IMR-90 (cell line): ENCODE measurements at regions not wholly inside any gene's neighbourhood (a gene's known extent, or its start where the extent isn't known, plus 50 kb on each side); places are given as distances from the start of the nearest gene placed in this dataset.

ENCODE experiments used
- ATAC-seq: fragments of 200-7000 bp; cut with Tn5 transposase; 2 replicates; pipeline ENCODE4 v1.9.1; 2020; ENCODE audit warnings: low read depth, mild to moderate bottlenecking, moderate library complexity
- BruUV-seq: library from RNA; stranded (reverse); fragments of 400-500 nt; replicated peaks from 2 replicates; lab custom pipeline; 2021; lab: Mats Ljungman, UMichigan
- CTCF ChIA-PET: fragments of 300-600 bp; formaldehyde crosslinking; extraction: SDS; loops from one replicate; lab custom pipeline; 2021; ENCODE audit warnings: antibody characterized with exemption; lab: Yijun Ruan, JAX
- POLR2A ChIA-PET: fragments of 300-600 bp; sonication (Branson Sonifier 250); formaldehyde crosslinking; loops from one replicate; lab custom pipeline; 2022; ENCODE audit warnings: antibody characterized with exemption; ENCODE audit not compliant: unreplicated experiment; lab: Charles Lee
- DNase-seq: peaks from one replicate; pipeline ENCODE4 v3.0.0; 2013
- H2AFZ ChIP-seq: replicated peaks from 2 replicates; pipeline ENCODE3; 2013; ENCODE audit warnings: low read length, mild to moderate bottlenecking; ENCODE audit not compliant: poor library complexity
- H2AK5ac ChIP-seq: 2 replicates; pipeline ENCODE4 v1.6.1; 2013; ENCODE audit warnings: low read depth, low read length, inconsistent platforms
- H2AK9ac ChIP-seq: replicated peaks from 2 replicates; pipeline ENCODE3; 2013; ENCODE audit warnings: mild to moderate bottlenecking, low read depth, low read length, moderate library complexity; ENCODE audit not compliant: poor library complexity
- H2BK120ac ChIP-seq: 2 replicates; pipeline ENCODE4 v1.6.1; 2013; ENCODE audit warnings: low read depth, low read length, inconsistent platforms
- H2BK15ac ChIP-seq: 3 replicates; pipeline ENCODE4 v1.6.1; 2013; ENCODE audit warnings: low read depth, low read length, inconsistent platforms
- H2BK20ac ChIP-seq: 2 replicates; pipeline ENCODE4 v1.6.1; 2013; ENCODE audit warnings: low read depth, mild to moderate bottlenecking, inconsistent platforms, low read length, moderate library complexity
- H2BK5ac ChIP-seq: 2 replicates; pipeline ENCODE4 v1.6.1; 2013; ENCODE audit warnings: mild to moderate bottlenecking, low read depth, low read length, inconsistent platforms; ENCODE audit not compliant: poor library complexity, severe bottlenecking
- H3K14ac ChIP-seq: replicated peaks from 2 replicates; pipeline ENCODE4 v1.6.1; 2013; ENCODE audit warnings: low read depth, low read length, inconsistent platforms
- H3K18ac ChIP-seq: 2 replicates; pipeline ENCODE4 v1.6.1; 2013; ENCODE audit warnings: low read depth, low read length, control low read depth
- H3K23ac ChIP-seq: 2 replicates; pipeline ENCODE4 v1.6.1; 2013; ENCODE audit warnings: low read depth, low read length, inconsistent platforms
- H3K27ac ChIP-seq: 2 replicates; pipeline ENCODE4 v1.5.1; 2013; ENCODE audit warnings: mild to moderate bottlenecking, control low read depth, low read length; ENCODE audit not compliant: insufficient read depth
- H3K27me3 ChIP-seq: 2 replicates; pipeline ENCODE4 v1.6.1; 2013; ENCODE audit warnings: low read length; ENCODE audit not compliant: control insufficient read depth, insufficient read depth
- H3K36me3 ChIP-seq: 2 replicates; pipeline ENCODE4 v1.6.1; 2013; ENCODE audit warnings: low read length, mixed read lengths; ENCODE audit not compliant: control insufficient read depth, insufficient read depth
- H3K4ac ChIP-seq: 2 replicates; pipeline ENCODE4 v1.6.1; 2013; ENCODE audit warnings: low read depth, low read length, inconsistent platforms
- H3K4me1 ChIP-seq: 2 replicates; pipeline ENCODE4 v1.6.1; 2013; ENCODE audit warnings: low read length, mixed read lengths; ENCODE audit not compliant: control insufficient read depth, insufficient read depth
- H3K4me2 ChIP-seq: 2 replicates; pipeline ENCODE4 v1.6.1; 2013; ENCODE audit warnings: low read depth, mild to moderate bottlenecking, control low read depth, low read length, moderate library complexity
- H3K4me3 ChIP-seq: 2 replicates; pipeline ENCODE4 v1.5.1; 2013; ENCODE audit warnings: low read depth, mild to moderate bottlenecking, control low read depth, low read length, moderate library complexity; ENCODE audit not compliant: insufficient read depth
- H3K56ac ChIP-seq: 2 replicates; pipeline ENCODE4 v1.6.1; 2013; ENCODE audit warnings: low read length, inconsistent platforms; ENCODE audit not compliant: insufficient read depth; ENCODE audit errors: extremely low read depth
- H3K79me1 ChIP-seq, 2 experiments: 2 replicates each; pipeline ENCODE4 v1.6.1; 2013; ENCODE audit warnings: low read length in 2 of 2, inconsistent platforms in 1 of 2, low read depth in 1 of 2
- H3K9ac ChIP-seq: 2 replicates; pipeline ENCODE4 v1.6.1; 2013; ENCODE audit warnings: low read depth, low read length, control low read depth
- H3K9me1 ChIP-seq: 2 replicates; pipeline ENCODE4 v1.6.1; 2013; ENCODE audit warnings: low read length, inconsistent platforms; ENCODE audit not compliant: insufficient read depth
- H3K9me3 ChIP-seq: 2 replicates; pipeline ENCODE4 v1.6.1; 2013; ENCODE audit warnings: low read length; ENCODE audit not compliant: control insufficient read depth, insufficient read depth
- H4K20me1 ChIP-seq: 2 replicates; pipeline ENCODE4 v1.6.1; 2013; ENCODE audit warnings: low read length, inconsistent platforms; ENCODE audit not compliant: insufficient read depth
- H4K5ac ChIP-seq: 2 replicates; pipeline ENCODE4 v1.6.1; 2013; ENCODE audit warnings: mild to moderate bottlenecking, low read depth, low read length, control low read depth
- H4K8ac ChIP-seq, 2 experiments: 2 replicates each; pipeline ENCODE4 v1.6.1; 2013; ENCODE audit warnings: low read depth in 2 of 2, low read length in 2 of 2, control low read depth in 1 of 2, inconsistent platforms in 1 of 2
- H4K91ac ChIP-seq: 2 replicates; pipeline ENCODE4 v1.6.1; 2013; ENCODE audit warnings: low read depth, low read length, inconsistent platforms; ENCODE audit not compliant: insufficient read depth
- POLR2A ChIP-seq: IDR thresholded peaks from 2 replicates; pipeline ENCODE4 v1.6.1; 2012; ENCODE audit warnings: mild to moderate bottlenecking, low read depth, low read length
- RAD21 ChIP-seq: IDR thresholded peaks from 2 replicates; pipeline ENCODE4 v1.6.1; 2012; ENCODE audit warnings: low read length, improper control_type of control experiment
- WGBS, 2 experiments: methylation state at CpG; one replicate each; pipeline versions ENCODE4 v1.1.5 to v1.1.7; 2013; ENCODE audit warnings: missing lambda C conversion rate in 2 of 2; ENCODE audit not compliant: insufficient read length in 1 of 2; ENCODE audit errors: extremely low coverage in 2 of 2; 5-methylcytosine and 5-hydroxymethylcytosine counted together
- dilution Hi-C: fragments of 300-500 bp; cut with HindIII; formaldehyde crosslinking; loops from one replicate; pipeline ENCODE4 v1.14.3; 2018; ENCODE audit warnings: low sequenced_read_pairs; ENCODE audit not compliant: unreplicated experiment
- in situ Hi-C: fragments of 300-500 bp; cut with MboI; formaldehyde crosslinking; loops from 3 replicates; pipeline ENCODE4 v1.14.3; 2019; ENCODE audit warnings: low sequenced_read_pairs, inconsistent platforms, mixed read lengths
- intact Hi-C: fragments of 100-400 bp; cut with micrococcal nuclease; formaldehyde crosslinking; loops from 2 replicates; pipeline ENCODE4 v1.10.0; 2022

DNA sequence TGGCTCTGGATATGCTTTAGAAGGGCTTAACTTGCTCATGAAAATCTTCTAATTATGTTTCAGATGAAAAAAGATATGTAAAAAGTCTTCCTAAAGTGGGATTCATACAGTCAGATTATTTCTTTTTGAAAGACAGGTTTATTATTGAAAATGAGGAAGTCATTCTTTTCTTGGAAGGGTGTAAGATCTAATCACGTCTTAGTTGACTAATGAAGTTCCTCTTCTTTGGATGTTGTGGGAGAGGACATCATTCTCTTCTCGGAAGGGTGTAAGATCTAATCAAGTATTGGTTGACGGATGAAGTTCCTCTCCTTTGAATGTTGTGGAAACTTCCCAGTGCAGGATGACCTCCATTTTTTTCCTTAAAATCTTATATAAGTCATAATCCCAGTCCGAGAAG is 74.9 kb downstream of the ALG10 start:
- H4K5ac ChIP-seq, result no peak overlapping the region
- no TSS peak for BruUV-seq

More for the DNA sequence above, 74.9 kb downstream of the ALG10 start:
- WGBS, 2 experiments, result no CpG with 5 or more reads among the region's 4 CpGs
- TF ChIP-seq POLR2A, result no peak
- TF ChIP-seq RAD21, result no peak
- Histone ChIP-seq H3K27ac (no peak overlapping the region), H3K9me3 (peaks cover 3% of the 10 kb centered on the region; the same call in 1 of the 2 replicates), H2BK15ac (no peak overlapping the region), H3K4me2 (no peak overlapping the region), H3K14ac (no peak overlapping the region), H2AK5ac (no peak overlapping the region), H2BK5ac (no peak overlapping the region), H3K4me3 (no peak overlapping the region), H3K4me1 (no peaks in the 10 kb centered on the region), H3K56ac (no peak overlapping the region), H2BK120ac (no peak overlapping the region), H3K23ac (no peak overlapping the region), H3K36me3 (no peaks in the 10 kb centered on the region), H3K18ac (no peak overlapping the region), H3K4ac (no peak overlapping the region), H2BK20ac (no peak overlapping the region), H3K27me3 (no peaks in the 10 kb centered on the region), H4K91ac (no peak overlapping the region), H4K8ac (no peak overlapping the region), H2AK9ac (no peak overlapping the region), H4K20me1 (no peaks in the 10 kb centered on the region), H3K9me1 (no peaks in the 10 kb centered on the region), H2AFZ (no peak overlapping the region), H3K9ac (no peak overlapping the region), H3K79me1 (no peaks in the 10 kb centered on the region)
- dilution Hi-C loops (no loop called here), in situ Hi-C loops (no loop called here), intact Hi-C loops (no loop called here)
- DNase-seq, result no peak
- no peak for ATAC-seq
- CTCF ChIA-PET, result no interaction called here
- POLR2A ChIA-PET, result no interaction called here
